ENCODE measurements at regions not wholly inside any gene's neighbourhood (a gene's known extent, or its start where the extent isn't known, plus 50 kb on each side); places are given as distances from the start of the nearest gene placed in this dataset.

DNA sequence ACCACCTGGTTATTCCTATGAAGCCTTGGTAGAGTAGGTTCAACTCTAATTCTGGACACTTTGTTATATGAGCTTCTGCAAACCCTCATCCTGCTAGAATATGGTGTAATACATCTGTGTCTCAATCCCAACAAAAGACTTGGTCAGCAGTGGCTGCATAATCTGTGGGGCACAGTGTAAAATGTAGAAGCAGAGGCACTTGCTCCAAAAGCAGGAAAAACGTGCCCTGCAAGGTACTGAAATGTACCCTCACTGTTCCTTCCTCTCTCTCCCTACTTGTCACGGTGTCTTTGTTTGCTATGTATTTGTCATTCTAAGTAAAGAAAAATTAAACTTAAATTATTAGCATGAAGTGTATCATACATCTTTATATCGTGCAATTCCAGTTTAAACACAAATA, 267.9 kb downstream of the BCL11B start:
- no peak for TF ChIP-seq YY1 (IDR thresholded peaks at IDR 0.05; ENCODE audit: insufficient read depth, insufficient read length)
- TF ChIP-seq ZNF274 (IDR thresholded peaks at IDR 0.05; ENCODE audit: low read depth, low read length): no peak
- TF ChIP-seq SUZ12 (IDR thresholded peaks at IDR 0.05; ENCODE audit: extremely low read depth, insufficient read depth, insufficient read length): no peak
